ENCODE measurements at regions not wholly inside any gene's neighbourhood (a gene's known extent, or its start where the extent isn't known, plus 50 kb on each side); places are given as distances from the start of the nearest gene placed in this dataset.
A peak's percentile ranks its signal among the peaks of the same experiment; 100 is the strongest.
"Not testable (repeated sequence)": the region's sequence is repeated elsewhere in the genome, so short reads cannot be mapped to it uniquely, and the experiment has no call there.

GRCh38 chr5:113652161-113652560 is 138.7 kb downstream of the YTHDC2 start:
- no peak for DNase-seq

GRCh38 chr5:113654828-113655227 is 141.3 kb downstream of the YTHDC2 start:
- no peak for DNase-seq

GRCh38 chr5:113660206-113660605 is 146.7 kb downstream of the YTHDC2 start:
- DNase-seq: no peak

GRCh38 chr5:113660706-113661250 is 147.3 kb downstream of the YTHDC2 start:
- DNase-seq: no peak

- DNase-seq: no peak
These were observed 150.5 kb downstream of the YTHDC2 start for GRCh38 chr5:113663879-113664541.

- no peak for DNase-seq
These were observed 159.5 kb downstream of the YTHDC2 start for GRCh38 chr5:113673041-113673440.

GRCh38 chr5:113675166-113675565 is 161.7 kb downstream of the YTHDC2 start:
- no peak for DNase-seq

GRCh38 chr5:113678202-113678601 is 164.7 kb downstream of the YTHDC2 start:
- no peak for DNase-seq

- DNase-seq: peak; percentile 7
These were observed 165.6 kb downstream of the YTHDC2 start for GRCh38 chr5:113678924-113679575.

- no peak for DNase-seq
These were observed 167.0 kb downstream of the YTHDC2 start for GRCh38 chr5:113680534-113680933.

- no peak for DNase-seq
These were observed 169.1 kb downstream of the YTHDC2 start for GRCh38 chr5:113682497-113683136.

GRCh38 chr5:113683211-113683610 is 169.7 kb downstream of the YTHDC2 start:
- no peak for DNase-seq

GRCh38 chr5:113686599-113686998 is 173.1 kb downstream of the YTHDC2 start:
- no peak for DNase-seq

GRCh38 chr5:113689647-113690046 is 176.2 kb downstream of the YTHDC2 start:
- DNase-seq: no peak

GRCh38 chr5:113692466-113692865 is 179.0 kb downstream of the YTHDC2 start:
- no peak for DNase-seq

- no peak for DNase-seq
These were observed 179.5 kb downstream of the YTHDC2 start for GRCh38 chr5:113692891-113693457.

GRCh38 chr5:113693701-113694100 is 180.2 kb downstream of the YTHDC2 start:
- no peak for DNase-seq

- no peak for DNase-seq
These were observed 181.1 kb downstream of the YTHDC2 start for GRCh38 chr5:113694576-113694975.

- no peak for DNase-seq
These were observed 189.8 kb downstream of the YTHDC2 start for GRCh38 chr5:113703266-113703665.

- DNase-seq: no peak
These were observed 192.2 kb downstream of the YTHDC2 start for GRCh38 chr5:113705657-113706056.

GRCh38 chr5:113713051-113713450 is 199.6 kb downstream of the YTHDC2 start:
- DNase-seq: no peak

- DNase-seq: not testable (repeated sequence)
These were observed 202.4 kb downstream of the YTHDC2 start for GRCh38 chr5:113715921-113716320.

- no peak for DNase-seq
These were observed 206.1 kb downstream of the YTHDC2 start for GRCh38 chr5:113719549-113719948.

GRCh38 chr5:113721171-113721570 is 207.7 kb downstream of the YTHDC2 start:
- DNase-seq: no peak

All from SIG-M5 (cell line).